PC-3 (cell line): ENCODE measurements at regions not wholly inside any gene's neighbourhood (a gene's known extent, or its start where the extent isn't known, plus 50 kb on each side); places are given as distances from the start of the nearest gene placed in this dataset.

ENCODE experiments used
- ATAC-seq: fragments of 200-7000 bp; cut with Tn5 transposase; 2 replicates; pipeline ENCODE4 v1.9.1; 2020; ENCODE audit warnings: mild to moderate bottlenecking, moderate library complexity
- BruUV-seq: library from RNA; stranded (reverse); fragments of 400-500 nt; replicated peaks from 2 replicates; lab custom pipeline; 2021; lab: Mats Ljungman, UMichigan
- CTCF ChIA-PET: fragments of 300-600 bp; sonication (Branson Sonifier 250); formaldehyde crosslinking; loops from one replicate; lab custom pipeline; 2022; ENCODE audit warnings: antibody characterized with exemption; lab: Charles Lee
- POLR2A ChIA-PET: fragments of 300-600 bp; sonication (Branson Sonifier 250); formaldehyde crosslinking; loops from one replicate; lab custom pipeline; 2022; ENCODE audit warnings: antibody characterized with exemption; ENCODE audit not compliant: unreplicated experiment; lab: Charles Lee
- DNase-seq: peaks from one replicate; pipeline ENCODE4 v3.0.0-alpha.2; 2015
- H2AFZ ChIP-seq: fragments of 300-600 bp; sonication (generic); 2 replicates; pipeline ENCODE4 v1.6.0; 2016; ENCODE audit warnings: antibody characterized with exemption, low read length
- H3F3A ChIP-seq: fragments of 300-600 bp; sonication (generic); one replicate; pipeline ENCODE4 v1.6.0; 2017; ENCODE audit warnings: antibody characterized with exemption, low read length, control low read depth, mild to moderate bottlenecking; ENCODE audit not compliant: unreplicated experiment
- H3K27ac ChIP-seq: fragments of 300-600 bp; sonication (generic); 2 replicates; pipeline ENCODE4 v1.5.1; 2016; ENCODE audit warnings: mild to moderate bottlenecking, low read length
- H3K27me3 ChIP-seq: fragments of 300-600 bp; sonication (generic); 2 replicates; pipeline ENCODE4 v1.6.1; 2016; ENCODE audit warnings: low read length, mixed read lengths
- H3K36me3 ChIP-seq: fragments of 300-600 bp; sonication (generic); 2 replicates; pipeline ENCODE4 v1.6.1; 2016; ENCODE audit warnings: low read depth, mixed run types, low read length, mixed read lengths
- H3K4me1 ChIP-seq: fragments of 300-600 bp; sonication (generic); 2 replicates; pipeline ENCODE4 v1.5.1; 2016; ENCODE audit warnings: low read length; ENCODE audit not compliant: insufficient read depth
- H3K4me2 ChIP-seq: fragments of 300-600 bp; sonication (generic); 2 replicates; pipeline ENCODE4 v1.6.0; 2016; ENCODE audit warnings: low read length
- H3K4me3 ChIP-seq: fragments of 300-600 bp; sonication (generic); 2 replicates; pipeline ENCODE4 v1.5.1; 2016; ENCODE audit warnings: mild to moderate bottlenecking, low read length, mixed read lengths
- H3K79me2 ChIP-seq: fragments of 300-600 bp; sonication (generic); 2 replicates; pipeline ENCODE4 v1.6.1; 2017; ENCODE audit warnings: low read length, mixed read lengths
- H3K9ac ChIP-seq: fragments of 300-600 bp; sonication (generic); 2 replicates; pipeline ENCODE4 v1.6.0; 2016; ENCODE audit warnings: mild to moderate bottlenecking, low read length
- H3K9me2 ChIP-seq: fragments of 300-600 bp; sonication (generic); replicated peaks from 2 replicates; pipeline ENCODE4 v1.6.1; 2016; ENCODE audit warnings: mixed run types, low read length, mixed read lengths
- H3K9me3 ChIP-seq: fragments of 300-600 bp; sonication (generic); 2 replicates; pipeline ENCODE4 v1.6.1; 2016; ENCODE audit warnings: low read length, mixed read lengths
- H4K20me1 ChIP-seq: fragments of 300-600 bp; sonication (generic); 2 replicates; pipeline ENCODE4 v1.6.1; 2016; ENCODE audit warnings: low read length, mixed read lengths
- CTCF ChIP-seq: fragments of 300-600 bp; sonication (generic); conservative IDR thresholded peaks from 2 replicates; pipeline ENCODE4 v1.5.1; 2017; ENCODE audit warnings: antibody characterized with exemption, low read depth, mild to moderate bottlenecking, low read length
- EZH2 ChIP-seq: fragments of 300-600 bp; sonication (generic); IDR thresholded peaks from one replicate; pipeline ENCODE4 v1.6.1; 2017; ENCODE audit warnings: antibody characterized with exemption, mild to moderate bottlenecking, low read length; ENCODE audit not compliant: unreplicated experiment
- EZH2phosphoT487 ChIP-seq: fragments of 300-600 bp; sonication (generic); IDR thresholded peaks from 2 replicates; pipeline ENCODE4 v1.6.1; 2018; ENCODE audit warnings: mild to moderate bottlenecking, antibody characterized with exemption, low read length, borderline replicate concordance
- intact Hi-C: fragments of 100-400 bp; cut with micrococcal nuclease; formaldehyde crosslinking; loops from 2 replicates; pipeline ENCODE4 v1.9.0; 2023

- Histone ChIP-seq H3K4me1 (no peaks in the 10 kb centered on the region), H3K4me2 (no peak overlapping the region), H3K27ac (no peak overlapping the region), H3K36me3 (no peaks in the 10 kb centered on the region), H3K9me3 (no peaks in the 10 kb centered on the region), H2AFZ (no peak overlapping the region), H3K27me3 (peaks cover 19% of the 10 kb centered on the region; the same call in 1 of the 2 replicates), H3F3A (no peaks in the 10 kb centered on the region), H3K4me3 (no peak overlapping the region), H3K9me2 (no peaks in the 10 kb centered on the region), H3K79me2 (no peaks in the 10 kb centered on the region), H4K20me1 (no peaks in the 10 kb centered on the region), H3K9ac (no peak overlapping the region)
- TF ChIP-seq EZH2phosphoT487, result no peak
- TF ChIP-seq EZH2, result no peak
- TF ChIP-seq CTCF, result no peak
- POLR2A ChIA-PET, result no interaction called here
- no peak for ATAC-seq
- no TSS peak for BruUV-seq
- intact Hi-C loops, result no loop called here
- CTCF ChIA-PET, result no interaction called here
- DNase-seq, result no peak
These were observed 467.5 kb upstream of the PPP2R3A start for GRCh38 chr3:135497979-135498378.

GRCh38 chr3:135499426-135499825 is 466.1 kb upstream of the PPP2R3A start:
- TF ChIP-seq EZH2phosphoT487 (no peak), EZH2 (no peak), CTCF (no peak)
- ChIA-PET CTCF (no interaction called here), POLR2A (no interaction called here)
- 0 out of 2 replicates have a peak, but pooled peaks cover 19% of the 10 kb centered on the region for H3K27me3 ChIP-seq
- no peaks in the 10 kb centered on the region for H3K36me3 ChIP-seq
- ATAC-seq, result no peak
- no peak overlapping the region for H3K4me2 ChIP-seq
- no peak overlapping the region for H2AFZ ChIP-seq
- intact Hi-C loops, result no loop called here
- no peaks in the 10 kb centered on the region for H3K79me2 ChIP-seq
- no peak overlapping the region for H3K4me3 ChIP-seq
- no peak overlapping the region for H3K9ac ChIP-seq
- H3K9me3 ChIP-seq, result no peaks in the 10 kb centered on the region
- H3F3A ChIP-seq, result no peaks in the 10 kb centered on the region
- no peak for DNase-seq
- no peaks in the 10 kb centered on the region for H3K4me1 ChIP-seq
- BruUV-seq, result no TSS peak
- H4K20me1 ChIP-seq, result no peaks in the 10 kb centered on the region
- H3K9me2 ChIP-seq, result no peaks in the 10 kb centered on the region
- H3K27ac ChIP-seq, result no peak overlapping the region

- no peak overlapping the region for H3K9ac ChIP-seq
- CTCF ChIA-PET, result no interaction called here
- H3K36me3 ChIP-seq, result no peaks in the 10 kb centered on the region
- intact Hi-C loops, result no loop called here
- H4K20me1 ChIP-seq, result no peaks in the 10 kb centered on the region
- H3K27ac ChIP-seq, result no peak overlapping the region
- no peaks in the 10 kb centered on the region for H3K9me2 ChIP-seq
- no peaks in the 10 kb centered on the region for H3K79me2 ChIP-seq
- no peak for ATAC-seq
- H3K4me3 ChIP-seq, result no peak overlapping the region
- H3K4me1 ChIP-seq, result no peaks in the 10 kb centered on the region
- 0 out of 2 replicates have a peak, but pooled peaks cover 19% of the 10 kb centered on the region for H3K27me3 ChIP-seq
- no peak overlapping the region for H3K4me2 ChIP-seq
- no peaks in the 10 kb centered on the region for H3K9me3 ChIP-seq
- H2AFZ ChIP-seq, result no peak overlapping the region
- POLR2A ChIA-PET, result no interaction called here
- BruUV-seq, result no TSS peak
- no peak for TF ChIP-seq EZH2phosphoT487
- TF ChIP-seq EZH2, result no peak
- TF ChIP-seq CTCF, result no peak
- no peaks in the 10 kb centered on the region for H3F3A ChIP-seq
- DNase-seq, result no peak
These were observed 465.5 kb upstream of the PPP2R3A start for GRCh38 chr3:135500034-135500433.
